ENCODE measurements at regions not wholly inside any gene's neighbourhood (a gene's known extent, or its start where the extent isn't known, plus 50 kb on each side); places are given as distances from the start of the nearest gene placed in this dataset.

- no peak for TF ChIP-seq EZH2phosphoT487 (IDR thresholded peaks at IDR 0.05; ENCODE audit: unreplicated experiment)
- TF ChIP-seq CTCF (conservative IDR thresholded peaks at IDR 0.05; ENCODE audit: low read depth in 2 of 2) = no peak
- TF ChIP-seq, protein P1, sequence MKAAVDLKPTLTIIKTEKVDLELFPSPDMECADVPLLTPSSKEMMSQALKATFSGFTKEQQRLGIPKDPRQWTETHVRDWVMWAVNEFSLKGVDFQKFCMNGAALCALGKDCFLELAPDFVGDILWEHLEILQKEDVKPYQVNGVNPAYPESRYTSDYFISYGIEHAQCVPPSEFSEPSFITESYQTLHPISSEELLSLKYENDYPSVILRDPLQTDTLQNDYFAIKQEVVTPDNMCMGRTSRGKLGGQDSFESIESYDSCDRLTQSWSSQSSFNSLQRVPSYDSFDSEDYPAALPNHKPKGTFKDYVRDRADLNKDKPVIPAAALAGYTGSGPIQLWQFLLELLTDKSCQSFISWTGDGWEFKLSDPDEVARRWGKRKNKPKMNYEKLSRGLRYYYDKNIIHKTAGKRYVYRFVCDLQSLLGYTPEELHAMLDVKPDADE (IDR thresholded peaks at IDR 0.05) = no peak
- TF ChIP-seq, protein P2, sequence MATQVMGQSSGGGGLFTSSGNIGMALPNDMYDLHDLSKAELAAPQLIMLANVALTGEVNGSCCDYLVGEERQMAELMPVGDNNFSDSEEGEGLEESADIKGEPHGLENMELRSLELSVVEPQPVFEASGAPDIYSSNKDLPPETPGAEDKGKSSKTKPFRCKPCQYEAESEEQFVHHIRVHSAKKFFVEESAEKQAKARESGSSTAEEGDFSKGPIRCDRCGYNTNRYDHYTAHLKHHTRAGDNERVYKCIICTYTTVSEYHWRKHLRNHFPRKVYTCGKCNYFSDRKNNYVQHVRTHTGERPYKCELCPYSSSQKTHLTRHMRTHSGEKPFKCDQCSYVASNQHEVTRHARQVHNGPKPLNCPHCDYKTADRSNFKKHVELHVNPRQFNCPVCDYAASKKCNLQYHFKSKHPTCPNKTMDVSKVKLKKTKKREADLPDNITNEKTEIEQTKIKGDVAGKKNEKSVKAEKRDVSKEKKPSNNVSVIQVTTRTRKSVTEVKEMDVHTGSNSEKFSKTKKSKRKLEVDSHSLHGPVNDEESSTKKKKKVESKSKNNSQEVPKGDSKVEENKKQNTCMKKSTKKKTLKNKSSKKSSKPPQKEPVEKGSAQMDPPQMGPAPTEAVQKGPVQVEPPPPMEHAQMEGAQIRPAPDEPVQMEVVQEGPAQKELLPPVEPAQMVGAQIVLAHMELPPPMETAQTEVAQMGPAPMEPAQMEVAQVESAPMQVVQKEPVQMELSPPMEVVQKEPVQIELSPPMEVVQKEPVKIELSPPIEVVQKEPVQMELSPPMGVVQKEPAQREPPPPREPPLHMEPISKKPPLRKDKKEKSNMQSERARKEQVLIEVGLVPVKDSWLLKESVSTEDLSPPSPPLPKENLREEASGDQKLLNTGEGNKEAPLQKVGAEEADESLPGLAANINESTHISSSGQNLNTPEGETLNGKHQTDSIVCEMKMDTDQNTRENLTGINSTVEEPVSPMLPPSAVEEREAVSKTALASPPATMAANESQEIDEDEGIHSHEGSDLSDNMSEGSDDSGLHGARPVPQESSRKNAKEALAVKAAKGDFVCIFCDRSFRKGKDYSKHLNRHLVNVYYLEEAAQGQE (IDR thresholded peaks at IDR 0.05; ENCODE audit: unreplicated experiment) = no peak
- no peak for TF ChIP-seq JUNB (IDR thresholded peaks at IDR 0.05; ENCODE audit: unreplicated experiment)
- no peak for TF ChIP-seq NANOG (IDR thresholded peaks at IDR 0.05; ENCODE audit: borderline replicate concordance)
- Histone ChIP-seq H3K79me2 (replicated peaks; ENCODE audit: insufficient read depth) (no peaks in the 10 kb centered on the region), H3K4me2 (no peak overlapping the region), H3K4me3 (no peak overlapping the region), H3F3A (replicated peaks; ENCODE audit: low read depth) (no peaks in the 10 kb centered on the region), H2AFZ (no peak overlapping the region), H3K27me3 (ENCODE audit: insufficient read depth) (no peaks in the 10 kb centered on the region), H3K9me2 (ENCODE audit: insufficient read depth) (peaks cover 10% of the 10 kb centered on the region; the same call in 1 of the 2 replicates), H3K36me3 (ENCODE audit: insufficient read depth) (no peaks in the 10 kb centered on the region), H3K4me1 (ENCODE audit: insufficient read depth) (no peaks in the 10 kb centered on the region), H4K20me1 (replicated peaks; ENCODE audit: insufficient read depth) (no peaks in the 10 kb centered on the region), H3K27ac (ENCODE audit: low read depth) (no peak overlapping the region)
- Mint-ChIP-seq H3K4me3 (no peak overlapping the region), H3K9me3 (no peaks in the 10 kb centered on the region; the same call in 1 of the 3 replicates), H3K36me3 (ENCODE audit: low read depth) (no peaks in the 10 kb centered on the region), H3K4me1 (no peaks in the 10 kb centered on the region), H3K27me3 (ENCODE audit: insufficient read depth, low read depth, poor library complexity) (no peaks in the 10 kb centered on the region), H3K27ac (no peak overlapping the region)
- ATAC-seq (no peak), DNase-seq (ENCODE audit: low spot score) (no peak)
These were observed 191.8 kb downstream of the ESM1 start for GRCh38 chr5:54793468-54794134.

GRCh38 chr5:54792611-54793404, 192.6 kb downstream of the ESM1 start:
- H3K9me2 ChIP-seq (ENCODE audit: insufficient read depth) = peaks cover 10% of the 10 kb centered on the region; the same call in 1 of the 2 replicates
- no peak overlapping the region for H3K4me3 Mint-ChIP-seq
- no peaks in the 10 kb centered on the region for H3K4me1 Mint-ChIP-seq
- no peaks in the 10 kb centered on the region for H3K36me3 Mint-ChIP-seq (ENCODE audit: low read depth)
- H3K4me3 ChIP-seq = no peak overlapping the region
- H3K27me3 ChIP-seq (ENCODE audit: insufficient read depth) = no peaks in the 10 kb centered on the region
- H3K36me3 ChIP-seq (ENCODE audit: insufficient read depth) = no peaks in the 10 kb centered on the region
- H3K27me3 Mint-ChIP-seq (ENCODE audit: insufficient read depth, low read depth, poor library complexity) = no peaks in the 10 kb centered on the region
- ATAC-seq (no peak), DNase-seq (ENCODE audit: low spot score) (no peak)
- H4K20me1 ChIP-seq (replicated peaks; ENCODE audit: insufficient read depth) = no peaks in the 10 kb centered on the region
- H3K4me1 ChIP-seq (ENCODE audit: insufficient read depth) = no peaks in the 10 kb centered on the region
- H3K27ac Mint-ChIP-seq = no peak overlapping the region
- peaks cover 4% of the 10 kb centered on the region for H3K9me3 Mint-ChIP-seq
- no peaks in the 10 kb centered on the region for H3K79me2 ChIP-seq (replicated peaks; ENCODE audit: insufficient read depth)
- no peak overlapping the region for H3K27ac ChIP-seq (ENCODE audit: low read depth)
- H3F3A ChIP-seq (replicated peaks; ENCODE audit: low read depth) = no peaks in the 10 kb centered on the region
- H3K4me2 ChIP-seq = no peak overlapping the region
- H2AFZ ChIP-seq = no peak overlapping the region
- no peak for TF ChIP-seq CREB1 (CRISPR knock-in tag; IDR thresholded peaks at IDR 0.05; ENCODE audit: low read depth)
- TF ChIP-seq, protein P1 (IDR thresholded peaks at IDR 0.05) = no peak
- TF ChIP-seq ZNF331 (CRISPR knock-in tag; IDR thresholded peaks at IDR 0.05; ENCODE audit: low read depth) = no peak
- no peak for TF ChIP-seq STAT1 (IDR thresholded peaks at IDR 0.05; ENCODE audit: unreplicated experiment)
- no peak for TF ChIP-seq EZH2phosphoT487 (IDR thresholded peaks at IDR 0.05; ENCODE audit: unreplicated experiment)
- no peak for TF ChIP-seq CTCF (conservative IDR thresholded peaks at IDR 0.05; ENCODE audit: low read depth in 2 of 2)
- no peak for TF ChIP-seq ZNF114 (CRISPR knock-in tag; IDR thresholded peaks at IDR 0.05)
- no peak for TF ChIP-seq POLR2AphosphoS5 (IDR thresholded peaks at IDR 0.05; ENCODE audit: low read depth)

Data from GM23338 (cell line).